ENCODE measurements at regions not wholly inside any gene's neighbourhood (a gene's known extent, or its start where the extent isn't known, plus 50 kb on each side); places are given as distances from the start of the nearest gene placed in this dataset.

GRCh38 chr22:48883211-48883960 lies 944.3 kb downstream of the BRD1 start:
- no peak for TF ChIP-seq POLR2A (IDR thresholded peaks at IDR 0.05)
- no peak for TF ChIP-seq CTCF (IDR thresholded peaks at IDR 0.05)

Data from adrenal gland (tissue), 5 donors.